Activated CD8-positive, alpha-beta memory T cell treated with anti-CD3 and anti-CD28 coated beads for 4 hours (primary cell): ENCODE measurements at regions not wholly inside any gene's neighbourhood (a gene's known extent, or its start where the extent isn't known, plus 50 kb on each side); places are given as distances from the start of the nearest gene placed in this dataset.

Source experiments
- DNase-seq, 2 donors: peaks; one replicate each; pipeline ENCODE4 v3.0.0-alpha.2; 2020; ENCODE audit warnings: low read depth in 2 of 2

DNA sequence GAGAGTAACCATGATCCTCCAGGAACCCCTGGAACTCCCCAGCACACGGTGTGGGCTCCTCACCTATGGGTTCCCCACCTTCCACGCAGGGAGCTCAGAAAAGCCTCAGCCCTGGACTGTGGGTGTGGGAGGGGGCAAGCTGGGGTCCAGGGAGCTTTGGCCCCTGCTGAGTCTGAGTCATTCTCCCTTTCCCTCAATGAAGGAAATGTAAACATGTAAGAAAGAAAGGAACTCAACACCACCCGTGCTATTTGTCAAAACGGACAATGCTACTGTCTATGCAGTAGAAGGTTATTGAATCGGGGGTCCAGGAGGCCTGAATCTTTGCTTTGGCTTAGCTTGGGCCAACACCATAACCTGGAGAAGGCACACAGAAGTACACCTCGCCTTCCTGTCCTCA is 222.8 kb downstream of the PMP22 start:
- no peak for DNase-seq

DNA sequence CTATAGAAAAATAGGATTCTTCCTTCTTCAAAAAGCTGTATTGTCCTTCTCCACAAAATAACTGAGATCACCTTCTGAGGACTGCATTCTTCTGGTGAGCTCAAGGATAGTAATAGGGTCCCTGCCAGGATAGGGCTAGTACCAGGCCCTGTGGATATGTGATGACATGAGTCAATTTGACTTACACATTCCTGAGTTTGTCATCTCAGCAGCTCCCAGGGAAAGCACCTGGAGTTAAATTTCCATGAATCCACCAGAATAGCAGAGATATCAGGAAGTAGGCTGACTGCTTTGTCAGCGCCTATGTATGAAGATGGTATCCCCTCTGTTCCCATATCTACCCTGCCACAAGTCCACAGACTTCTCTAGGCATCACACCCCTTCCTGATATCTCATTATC is 225.8 kb downstream of the PMP22 start:
- no peak for DNase-seq

DNA sequence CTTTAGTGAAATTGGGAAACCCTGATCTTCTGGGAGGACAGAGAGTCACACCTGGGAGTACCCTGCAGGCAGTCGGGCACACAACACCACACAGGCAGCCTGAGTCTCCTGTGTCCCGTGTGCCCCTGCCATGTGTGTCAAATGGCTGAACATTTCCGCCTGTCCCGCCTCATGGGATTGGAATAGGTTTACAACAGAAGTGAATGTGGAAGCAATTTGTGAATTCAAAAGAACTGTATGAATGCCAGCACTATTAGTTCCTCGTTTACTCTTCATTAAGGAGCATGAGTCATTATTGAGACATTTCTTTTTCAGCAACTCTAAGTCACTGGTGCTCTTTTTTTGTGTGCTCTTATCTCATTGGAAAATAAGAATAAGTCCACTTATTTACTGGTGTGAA is 226.5 kb downstream of the PMP22 start:
- no peak for DNase-seq

DNA sequence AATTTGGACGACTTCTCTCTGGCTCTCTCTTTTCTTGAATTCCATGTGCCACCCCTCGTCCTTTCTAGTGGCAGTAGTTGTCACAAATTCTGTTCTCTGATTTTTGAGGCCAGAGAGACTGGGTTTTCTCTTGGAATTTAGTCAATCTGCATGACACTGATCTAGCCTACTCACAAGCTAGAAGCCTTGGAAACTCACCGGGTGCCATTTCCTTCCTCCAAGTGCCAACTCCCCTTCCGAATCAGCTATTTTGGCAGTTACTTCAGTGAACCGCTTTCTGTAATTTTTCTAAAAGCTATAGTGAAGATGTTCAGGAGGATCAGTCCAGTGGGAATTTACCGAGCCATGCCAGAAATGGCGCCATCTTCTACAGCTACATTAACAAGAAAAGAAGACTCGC is 228.9 kb downstream of the PMP22 start:
- DNase-seq, result no peak

DNA sequence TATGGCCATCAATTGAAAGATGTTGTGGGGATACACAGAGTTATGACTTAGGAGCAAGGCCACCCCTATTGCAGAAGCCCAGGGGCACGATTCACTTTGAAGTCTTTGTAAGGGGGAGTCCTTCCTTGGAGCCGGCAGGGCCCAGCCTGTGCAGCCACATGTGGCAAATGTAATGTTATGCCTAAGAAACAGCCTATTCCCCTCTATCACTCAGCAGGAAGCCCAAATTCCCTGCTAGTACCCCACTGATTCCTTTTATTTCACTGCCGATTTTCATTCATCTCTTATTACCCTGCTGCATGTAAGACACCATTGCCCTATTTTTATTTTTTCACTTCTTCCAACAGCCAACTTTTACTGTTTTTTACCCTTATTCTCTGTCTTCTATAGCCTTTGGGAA is 233.2 kb downstream of the PMP22 start:
- no peak for DNase-seq

DNA sequence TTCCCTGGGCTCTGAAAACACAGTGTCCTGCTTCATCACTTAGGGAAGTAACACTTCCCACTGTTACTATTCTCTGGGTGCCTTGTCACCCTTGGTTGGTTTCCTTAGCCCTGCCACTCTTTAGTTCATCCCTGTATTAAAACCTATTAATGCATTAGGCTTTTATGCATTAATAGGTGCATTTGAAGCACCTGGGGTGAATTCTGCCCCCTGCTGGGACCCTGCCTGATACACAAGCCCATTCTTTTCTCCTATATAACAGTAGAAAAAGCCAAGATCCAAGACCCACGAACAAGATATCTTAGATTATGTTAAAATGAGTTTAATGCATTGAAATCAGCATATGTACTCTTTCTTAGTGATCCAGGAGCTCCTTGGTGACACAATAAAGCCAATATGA is 235.7 kb downstream of the PMP22 start:
- no peak for DNase-seq

DNA sequence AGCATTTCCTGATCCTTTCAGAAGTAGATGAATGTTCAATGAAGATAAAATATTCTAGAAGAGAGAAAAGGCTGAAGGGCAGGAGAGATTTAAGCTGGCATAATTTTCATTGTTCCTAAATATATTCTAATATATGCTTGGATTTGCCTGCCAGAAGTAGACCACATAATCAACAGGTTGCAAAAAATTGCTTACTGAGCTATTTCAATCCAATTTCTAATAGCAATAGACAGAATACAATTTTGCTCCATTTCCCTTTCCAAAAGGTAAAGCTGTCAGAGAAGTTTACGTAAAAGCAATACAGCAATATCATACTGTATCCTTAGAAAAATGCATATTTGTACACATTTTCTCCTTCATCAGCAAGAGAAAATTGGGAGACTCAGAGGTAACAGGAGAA is 237.3 kb downstream of the PMP22 start:
- DNase-seq, result no peak

DNA sequence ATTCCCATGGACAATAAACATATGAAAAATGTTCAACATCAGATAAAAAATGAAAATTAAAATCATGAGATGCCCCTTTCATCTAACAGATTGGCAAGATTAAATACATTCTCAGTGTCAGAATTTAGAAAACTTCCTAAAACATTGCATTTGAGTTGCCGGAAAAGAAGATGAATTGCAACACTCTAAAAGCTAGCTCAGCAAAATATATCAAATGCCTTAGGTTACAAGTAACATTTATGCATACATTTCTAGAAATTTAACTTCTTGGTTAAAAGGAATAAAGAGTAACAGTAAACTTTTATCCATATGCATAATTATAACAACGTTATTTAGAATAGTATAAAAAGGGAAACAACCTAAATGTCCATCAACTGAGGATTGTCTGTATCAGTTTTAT is 239.0 kb downstream of the PMP22 start:
- DNase-seq, result no peak

DNA sequence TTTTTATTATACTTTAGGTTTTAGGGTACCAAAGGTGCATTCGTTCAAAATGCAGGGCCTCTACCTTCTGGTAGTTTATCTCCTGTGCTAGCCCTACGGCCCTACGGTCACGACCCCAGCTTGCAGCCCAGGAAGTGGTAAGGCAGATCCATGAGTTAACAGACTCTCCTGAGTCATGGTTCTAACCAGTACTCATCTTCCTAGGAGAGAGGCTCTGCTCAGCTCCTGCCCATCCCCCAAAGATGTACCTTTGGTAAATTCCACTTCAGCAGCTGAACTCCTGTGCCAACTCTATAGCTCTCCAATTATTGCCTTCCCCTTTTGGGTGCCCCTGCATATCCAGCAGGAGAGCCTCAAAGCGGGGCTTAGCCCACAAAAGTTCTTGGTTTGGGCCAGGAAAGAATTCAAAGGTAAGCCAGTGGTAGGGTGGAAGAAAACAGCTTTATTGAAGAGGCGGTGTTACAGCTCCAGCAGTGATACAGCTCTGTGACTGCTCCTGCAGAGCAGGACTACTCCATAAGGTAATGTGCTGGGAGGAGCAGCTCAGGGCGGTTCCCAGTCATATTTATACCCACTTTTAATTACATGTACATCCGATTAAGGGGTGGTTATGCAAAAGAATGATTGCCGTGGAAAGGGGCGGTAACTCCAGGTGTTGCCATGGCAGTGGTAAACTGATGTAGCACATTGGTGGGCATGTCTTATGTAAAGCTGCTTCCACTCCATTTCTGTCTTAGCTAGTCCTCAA is 241.4 kb downstream of the PMP22 start:
- no peak for DNase-seq

DNA sequence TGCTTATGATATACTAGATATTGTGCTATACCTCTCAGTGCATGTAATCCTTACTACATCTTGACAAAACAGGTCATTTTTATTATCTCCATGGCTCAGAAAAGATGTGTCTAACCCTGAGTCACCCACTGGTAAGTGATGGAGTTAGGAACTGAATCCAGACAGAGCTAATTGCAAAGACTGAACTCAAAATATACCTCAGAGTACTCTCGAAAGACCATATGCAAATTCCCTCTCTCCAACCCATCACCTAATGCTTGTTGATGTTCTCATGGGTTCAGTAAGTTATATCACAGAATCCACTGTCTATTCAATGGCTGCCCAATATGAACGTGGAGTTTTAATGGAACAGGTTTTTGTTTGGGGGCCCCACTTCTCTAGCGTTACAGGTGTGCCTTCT is 246.0 kb downstream of the PMP22 start:
- no peak for DNase-seq

DNA sequence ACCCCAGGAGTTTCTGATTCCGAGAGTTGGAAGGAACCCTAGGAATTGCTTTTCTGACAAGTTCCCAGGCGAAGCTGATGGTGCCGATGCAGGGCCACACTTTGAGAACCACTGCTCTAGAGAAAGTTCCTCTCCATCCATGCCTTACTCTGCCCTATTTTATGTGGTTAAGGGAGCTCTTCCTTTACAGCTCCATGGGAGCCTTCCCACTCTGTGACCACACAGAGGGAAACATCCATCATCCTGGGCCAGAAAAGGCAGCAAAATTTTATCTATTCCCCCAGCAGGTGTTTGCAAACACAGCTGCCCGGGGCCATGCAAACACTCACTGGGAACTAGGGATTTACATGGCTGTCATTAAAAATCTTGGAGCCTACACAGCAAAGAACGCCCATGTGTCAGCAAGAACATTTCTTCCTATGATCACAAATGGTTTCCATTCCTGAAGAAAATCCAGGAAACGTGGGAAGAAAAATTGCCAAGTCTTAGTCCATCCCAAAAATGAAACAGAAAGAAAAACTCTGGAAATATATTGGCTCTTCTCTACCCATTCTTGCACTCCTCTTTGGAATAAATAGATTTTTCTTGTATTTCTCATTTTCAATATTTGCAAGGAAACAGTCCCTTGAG is 252.7 kb downstream of the PMP22 start:
- DNase-seq, result no peak

DNA sequence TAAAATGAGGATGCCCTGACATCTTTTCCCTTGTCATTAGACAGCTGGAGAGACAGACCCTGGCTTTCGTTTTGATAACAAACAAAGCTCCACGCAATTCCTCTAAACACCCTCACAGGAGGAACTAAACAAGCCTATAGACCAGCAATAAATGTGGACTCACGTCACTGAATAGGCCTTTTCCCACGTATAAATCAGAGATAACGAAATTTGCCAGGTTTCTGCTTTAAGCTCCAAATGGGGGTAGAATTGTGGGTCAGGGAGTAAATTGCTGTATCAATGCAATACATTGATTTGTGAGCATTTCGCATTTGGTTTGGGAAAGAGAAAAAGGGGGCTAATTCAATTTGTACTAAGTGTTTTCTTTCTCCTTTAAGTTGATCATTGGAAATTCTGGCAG is 256.0 kb downstream of the PMP22 start:
- DNase-seq, result no peak

DNA sequence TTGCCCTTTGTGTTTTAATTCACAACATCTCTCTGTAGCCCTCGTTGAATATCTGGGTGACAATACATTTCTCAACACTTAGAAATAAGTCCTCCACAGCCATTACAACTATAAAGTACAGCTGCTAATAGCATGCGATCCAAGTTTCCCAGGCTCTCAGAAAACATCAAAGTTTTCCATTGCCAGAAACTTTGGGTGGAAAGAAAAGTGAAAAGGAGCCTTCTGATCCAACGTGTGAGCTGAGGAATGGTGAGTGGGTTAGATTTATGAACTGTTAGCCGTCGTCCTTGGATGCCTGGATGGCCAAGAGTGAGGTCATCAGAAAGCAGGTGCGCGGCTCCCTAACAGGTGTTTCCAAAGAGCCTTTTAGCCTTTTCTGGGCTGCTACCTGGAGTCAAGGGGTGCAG is 258.0 kb downstream of the PMP22 start:
- no peak for DNase-seq

DNA sequence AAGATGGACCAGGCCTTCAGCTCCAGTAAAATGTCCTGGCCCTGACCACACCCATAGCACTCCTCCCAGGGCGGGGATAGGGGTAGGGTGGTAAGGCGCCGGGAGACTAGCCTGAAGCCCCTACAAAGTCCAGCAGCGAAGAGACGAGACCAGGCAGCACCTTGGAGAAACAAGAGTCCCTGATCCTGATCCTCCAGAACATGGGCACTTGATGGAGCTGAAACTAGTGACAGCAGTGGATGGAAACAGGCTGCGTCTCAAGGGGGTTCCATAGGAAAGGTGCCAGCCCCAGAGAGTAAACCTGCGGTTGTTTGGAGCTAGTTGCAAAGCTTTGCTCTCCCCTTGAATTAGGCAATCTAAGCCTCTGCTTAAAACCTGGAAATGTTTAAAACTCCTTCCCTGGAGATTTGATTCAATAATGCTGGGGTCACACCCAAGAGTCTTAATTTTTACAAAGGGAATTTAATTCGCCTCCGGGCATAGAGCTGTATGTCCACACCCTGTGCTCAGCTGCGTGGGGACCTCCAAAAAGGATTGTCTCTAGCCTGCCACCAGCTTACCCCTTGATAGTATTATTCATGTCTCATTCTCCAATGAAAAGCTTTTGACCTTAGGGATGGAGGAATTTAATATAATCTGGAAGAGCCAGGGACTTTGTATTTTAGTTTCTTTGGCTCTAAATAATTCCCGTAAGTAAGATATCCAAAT is 258.6 kb downstream of the PMP22 start:
- DNase-seq, result no peak

DNA sequence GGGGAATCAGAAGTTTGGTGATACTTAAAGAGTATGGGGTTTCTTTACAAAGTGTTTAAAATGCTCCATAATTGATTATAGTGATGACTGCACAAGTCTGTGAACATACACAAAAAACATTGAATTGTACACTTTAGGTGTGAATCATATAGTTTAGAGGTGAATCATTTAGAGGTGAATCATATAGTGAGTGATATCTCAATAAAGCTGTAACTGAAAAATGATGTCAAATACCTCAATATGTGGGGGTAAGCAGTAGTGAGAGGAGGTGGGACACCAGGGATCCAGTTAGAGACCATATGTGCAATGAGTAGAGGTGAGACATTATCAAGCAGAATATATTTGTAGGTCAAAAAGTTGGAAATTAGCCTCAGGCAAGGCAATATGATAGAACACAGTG is 264.5 kb downstream of the PMP22 start:
- DNase-seq, result no peak

DNA sequence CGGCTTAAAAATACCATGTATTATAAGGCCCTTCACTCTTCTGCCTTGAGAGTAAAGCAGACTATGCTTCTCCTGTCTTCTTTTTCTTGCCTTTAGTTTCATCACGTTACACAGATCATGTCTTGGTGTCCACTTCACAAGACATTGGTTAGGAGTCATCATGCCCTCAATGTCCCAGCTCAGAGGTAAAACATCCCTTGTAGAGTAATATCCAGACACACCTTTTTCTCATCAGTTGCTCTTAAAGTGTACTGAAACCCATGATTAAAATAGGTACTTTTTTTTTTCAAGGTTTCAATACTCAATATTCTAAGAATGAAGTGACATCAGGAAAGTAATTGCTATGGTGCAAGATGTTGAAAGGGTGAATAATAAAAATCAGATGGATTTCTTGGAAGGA is 267.8 kb downstream of the PMP22 start:
- DNase-seq, result no peak

DNA sequence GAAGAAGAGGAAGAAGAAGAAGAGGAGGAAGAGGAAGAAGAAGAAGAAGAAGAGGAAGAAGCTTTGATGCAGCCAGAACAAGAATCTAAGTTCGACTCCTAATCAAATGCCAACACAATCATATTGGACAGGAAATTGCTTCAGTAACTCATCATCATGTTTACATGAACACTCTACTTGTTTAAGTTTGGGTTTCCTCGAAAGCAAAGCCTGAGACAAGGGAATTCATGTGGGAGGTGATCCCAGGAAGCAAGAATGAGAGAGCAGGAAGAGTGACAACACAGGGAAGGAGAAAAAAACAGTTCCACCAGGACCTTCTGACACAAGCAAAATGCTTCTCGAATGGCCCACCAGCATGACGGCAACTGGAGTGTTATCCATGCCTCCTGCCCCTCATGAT is 279.0 kb downstream of the PMP22 start:
- DNase-seq, result no peak

DNA sequence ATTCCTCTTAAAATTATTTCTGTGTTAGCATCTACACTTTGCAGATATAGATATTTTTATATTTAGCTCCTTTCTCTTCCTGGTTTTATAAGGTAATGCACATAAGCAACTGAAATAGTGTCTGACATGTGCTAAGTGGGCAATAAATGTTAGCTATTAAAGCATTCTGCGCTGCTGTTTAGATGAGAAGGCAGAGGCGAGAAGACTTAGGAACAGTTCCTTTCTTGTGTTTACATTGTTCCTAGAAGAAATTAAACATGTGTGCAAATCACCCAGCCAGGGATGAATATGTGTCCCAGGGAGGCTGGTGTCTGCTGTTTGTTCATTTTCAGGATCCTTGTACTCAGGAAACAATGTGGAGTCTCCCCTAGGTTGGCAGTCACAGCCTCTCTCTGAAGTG is 292.3 kb downstream of the PMP22 start:
- no peak for DNase-seq

DNA sequence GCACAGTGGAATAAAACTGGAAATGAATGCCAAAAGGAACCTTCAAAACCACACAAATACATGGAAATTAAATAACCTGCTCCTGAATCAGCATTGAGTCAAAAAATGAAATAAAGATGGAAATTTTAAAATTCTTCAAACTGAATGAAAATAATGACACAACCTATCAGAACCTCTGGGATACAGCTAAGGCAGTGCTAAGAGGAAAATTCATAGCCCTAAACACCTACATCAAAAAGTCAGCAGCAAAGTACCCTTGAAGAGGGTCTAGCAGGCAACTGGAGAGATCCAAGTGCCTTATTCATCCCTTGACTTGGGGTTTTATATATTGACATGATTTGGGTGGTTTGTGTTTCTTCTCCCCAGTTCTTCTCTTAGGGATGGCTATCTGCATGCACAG is 294.1 kb downstream of the PMP22 start:
- DNase-seq, result no peak

DNA sequence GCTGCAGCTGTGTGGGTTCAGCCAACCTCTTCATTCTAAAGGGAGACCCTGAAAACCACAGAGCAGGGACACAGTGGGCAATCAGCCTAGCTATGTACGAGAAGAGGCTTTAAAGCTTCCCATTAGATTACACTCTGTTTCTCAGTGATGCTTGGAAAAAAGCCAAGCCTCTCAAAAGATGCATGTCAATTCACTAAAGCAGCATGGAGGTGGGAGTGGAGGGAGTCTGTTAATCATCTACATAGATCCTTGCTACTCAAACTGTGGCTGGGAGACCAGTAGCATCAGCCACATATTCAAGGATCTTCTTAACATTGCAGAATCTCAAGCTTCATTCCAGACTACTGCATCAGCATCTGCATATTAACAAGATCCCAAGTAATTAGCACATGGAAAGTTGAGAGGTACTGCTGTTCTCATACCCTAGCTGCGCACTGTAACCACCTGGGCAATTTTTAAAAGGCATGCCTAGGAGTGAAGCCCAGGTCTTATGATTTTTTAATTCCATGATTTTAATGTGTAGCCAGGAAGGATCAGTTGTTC is 305.9 kb downstream of the PMP22 start:
- DNase-seq, result no peak

DNA sequence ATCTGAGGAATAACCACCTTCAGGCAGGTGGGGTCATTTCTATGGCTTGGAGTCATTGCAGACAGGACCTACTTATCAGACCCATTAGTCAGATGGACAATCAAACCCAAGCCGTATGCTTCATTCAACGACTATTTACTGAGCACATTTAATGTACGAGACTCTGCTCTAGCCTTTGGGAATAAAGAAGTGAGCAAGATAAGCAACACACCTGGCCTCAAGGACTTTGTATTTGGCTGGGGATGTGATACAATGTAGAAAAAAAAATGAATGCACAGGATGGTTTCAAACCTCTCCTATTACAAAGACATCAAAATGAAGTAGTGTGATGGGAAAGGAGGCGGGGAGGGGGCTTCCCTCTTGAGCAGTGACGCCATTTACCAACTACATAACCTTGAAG is 311.7 kb downstream of the PMP22 start:
- DNase-seq, result no peak

DNA sequence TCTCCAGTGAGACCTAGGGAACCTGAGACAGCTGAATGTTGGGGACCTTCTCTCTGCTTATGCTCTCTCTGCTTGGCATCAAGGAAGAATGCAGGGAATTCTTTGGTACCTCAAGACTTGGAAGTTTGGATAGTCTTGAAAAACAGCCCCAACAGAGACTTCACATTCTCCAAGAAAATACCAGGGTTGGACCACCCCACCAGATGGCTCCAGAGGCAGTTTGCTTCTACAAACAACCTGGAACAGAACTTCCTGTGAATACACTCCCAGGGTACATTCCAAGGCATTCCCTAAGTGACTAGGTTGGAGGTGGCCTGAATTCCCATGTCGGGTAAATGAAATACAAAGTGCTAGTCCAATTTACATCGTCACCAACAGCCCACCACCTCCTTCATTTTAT is 314.4 kb downstream of the PMP22 start:
- no peak for DNase-seq

DNA sequence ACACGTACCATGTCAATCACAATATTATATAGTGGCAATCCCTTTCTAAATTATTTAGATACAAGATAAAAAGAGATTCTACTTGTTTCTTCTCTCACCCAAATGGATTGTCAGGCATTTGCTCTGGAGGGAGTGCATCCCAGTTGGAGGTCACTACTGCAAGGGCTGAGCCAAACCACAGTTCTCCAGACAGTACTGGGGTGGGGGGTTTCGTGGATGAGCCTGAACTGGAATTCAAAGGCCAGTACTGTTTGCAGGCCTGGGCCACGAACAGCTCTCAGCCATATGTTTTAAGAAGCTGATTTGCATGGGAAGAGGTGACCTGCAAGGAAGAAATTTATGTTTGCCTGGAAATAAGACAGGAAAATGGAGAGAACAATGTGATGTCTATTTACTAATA is 314.9 kb downstream of the PMP22 start:
- no peak for DNase-seq
